ENCODE measurements at regions not wholly inside any gene's neighbourhood (a gene's known extent, or its start where the extent isn't known, plus 50 kb on each side); places are given as distances from the start of the nearest gene placed in this dataset.

DNA sequence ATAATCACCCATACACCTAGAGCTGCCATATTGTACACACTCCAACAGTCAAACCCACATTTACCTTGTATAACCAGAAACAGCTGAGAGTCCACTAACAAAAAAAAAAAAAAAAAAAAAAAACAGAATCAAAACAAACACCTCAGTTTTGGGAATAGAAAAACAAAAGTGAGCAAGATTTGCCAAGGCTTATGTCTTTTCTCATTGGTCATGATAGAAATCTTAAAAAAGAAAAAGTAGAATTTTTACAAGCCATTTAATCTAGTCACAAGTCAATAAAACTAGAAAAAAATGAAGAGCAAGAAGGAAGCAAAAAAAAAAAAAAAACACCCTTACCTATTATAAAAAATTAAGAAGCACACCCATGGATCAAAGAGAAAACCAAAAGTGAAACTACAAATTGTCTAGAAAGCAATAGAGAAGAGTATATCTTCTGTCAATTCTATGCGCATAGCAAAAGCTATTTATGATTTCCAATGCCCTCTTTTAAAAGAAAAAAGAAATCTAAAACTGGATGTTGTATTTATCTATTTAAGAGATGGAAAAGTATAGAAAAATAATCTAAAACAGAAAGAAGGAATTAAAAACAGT is 113.2 kb upstream of the GALNT2 start:
- DNase-seq = peak in 3 of 10 donors; percentile 9 to 48 (median 39)
- H3K4me3 Mint-ChIP-seq = peak overlapping the region in 8 of 10 donors; percentile 2 to 58 (median 36)
- peaks cover 0 to under 1% (median 0%) of the 10 kb centered on the region in 5 donors for H3K27me3 Mint-ChIP-seq
- H3K36me3 Mint-ChIP-seq = peaks cover 0 to 7% (median 0%) of the 10 kb centered on the region in 3 donors
- peaks cover 1 to 11% (median 9%) of the 10 kb centered on the region in 4 donors for H3K4me1 Mint-ChIP-seq
- H3K27ac Mint-ChIP-seq = peak overlapping the region in 5 of 10 donors; percentile 22 to 63 (median 43)
- H3K9me3 Mint-ChIP-seq = peaks cover 0 to 13% (median 5%) of the 10 kb centered on the region in 9 donors
- POLR2A ChIA-PET = no interaction called here
- ATAC-seq = no peak

- Mint-ChIP-seq H3K4me3 (no peak overlapping the region), H3K27me3 (peaks cover 10 to 50% (median 23%) of the 10 kb centered on the region in 5 donors), H3K4me1 (no peaks in the 10 kb centered on the region), H3K9me3 (peaks cover 0 to 6% (median 0%) of the 10 kb centered on the region in 9 donors), H3K27ac (no peak overlapping the region), H3K36me3 (no peaks in the 10 kb centered on the region)
- POLR2A ChIA-PET = no interaction called here
- DNase-seq = no peak
- no peak for ATAC-seq
Observed at GRCh38 chr1:229964281-229964680, 102.8 kb upstream of the GALNT2 start.

DNA sequence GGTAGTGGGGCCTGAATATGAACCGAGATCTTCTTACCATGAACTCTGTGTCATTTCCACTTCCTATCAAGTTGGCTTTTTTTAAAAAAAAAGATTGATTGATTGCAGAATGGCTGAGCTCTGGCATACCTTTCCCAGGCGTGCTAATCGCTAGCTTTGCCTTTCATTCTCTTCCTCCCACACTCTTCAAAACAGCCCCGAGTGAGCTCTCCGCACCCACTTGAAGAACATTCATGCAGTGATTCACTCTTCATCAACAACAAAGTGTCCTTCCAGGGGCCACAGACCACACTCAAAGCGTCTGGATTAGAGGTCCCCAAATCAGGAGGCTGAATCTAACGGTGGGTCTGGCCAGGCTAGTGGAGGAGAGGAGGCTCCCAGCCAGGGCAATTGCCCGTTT is 96.3 kb upstream of the GALNT2 start:
- peaks cover 5 to 21% (median 14%) of the 10 kb centered on the region in 5 donors for H3K27me3 Mint-ChIP-seq
- peaks cover 0 to 9% (median 0%) of the 10 kb centered on the region in 3 donors for H3K36me3 Mint-ChIP-seq
- H3K4me3 Mint-ChIP-seq = no peak overlapping the region
- POLR2A ChIA-PET = no interaction called here
- peaks cover 0 to 15% (median 7%) of the 10 kb centered on the region in 9 donors for H3K9me3 Mint-ChIP-seq
- ATAC-seq (no peak), DNase-seq (no peak)
- H3K4me1 Mint-ChIP-seq = peaks cover 0 to 4% (median 0%) of the 10 kb centered on the region in 4 donors
- H3K27ac Mint-ChIP-seq = no peak overlapping the region

DNA sequence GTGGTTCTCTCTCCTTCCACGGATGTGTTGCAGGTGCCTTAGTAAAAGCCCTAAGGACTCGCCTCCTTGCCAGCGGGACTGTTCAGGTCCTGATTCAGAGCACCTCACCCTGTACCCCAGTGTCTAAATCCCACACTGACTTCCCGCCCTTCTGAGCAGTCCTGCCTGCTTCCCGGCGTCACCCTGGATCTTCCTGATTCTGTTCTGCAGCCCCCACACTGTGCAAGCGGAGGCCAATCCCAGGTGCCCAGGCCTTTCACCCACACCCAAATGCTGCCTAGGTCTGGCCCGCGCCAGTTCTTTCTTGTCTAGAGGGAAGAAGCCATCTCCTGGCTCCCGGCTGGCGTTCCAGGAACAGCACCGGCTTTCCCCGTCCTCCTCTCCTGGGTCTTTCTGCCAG is 95.9 kb upstream of the GALNT2 start:
- H3K4me1 Mint-ChIP-seq = peaks cover 0 to 4% (median 0%) of the 10 kb centered on the region in 4 donors
- H3K9me3 Mint-ChIP-seq = peaks cover 0 to 18% (median 10%) of the 10 kb centered on the region in 9 donors
- ATAC-seq (no peak), DNase-seq (no peak)
- POLR2A ChIA-PET = no interaction called here
- no peak overlapping the region for H3K27ac Mint-ChIP-seq
- H3K4me3 Mint-ChIP-seq = no peak overlapping the region
- peaks cover 3 to 19% (median 10%) of the 10 kb centered on the region in 5 donors for H3K27me3 Mint-ChIP-seq
- H3K36me3 Mint-ChIP-seq = peaks cover 0 to 13% (median 0%) of the 10 kb centered on the region in 3 donors

DNA sequence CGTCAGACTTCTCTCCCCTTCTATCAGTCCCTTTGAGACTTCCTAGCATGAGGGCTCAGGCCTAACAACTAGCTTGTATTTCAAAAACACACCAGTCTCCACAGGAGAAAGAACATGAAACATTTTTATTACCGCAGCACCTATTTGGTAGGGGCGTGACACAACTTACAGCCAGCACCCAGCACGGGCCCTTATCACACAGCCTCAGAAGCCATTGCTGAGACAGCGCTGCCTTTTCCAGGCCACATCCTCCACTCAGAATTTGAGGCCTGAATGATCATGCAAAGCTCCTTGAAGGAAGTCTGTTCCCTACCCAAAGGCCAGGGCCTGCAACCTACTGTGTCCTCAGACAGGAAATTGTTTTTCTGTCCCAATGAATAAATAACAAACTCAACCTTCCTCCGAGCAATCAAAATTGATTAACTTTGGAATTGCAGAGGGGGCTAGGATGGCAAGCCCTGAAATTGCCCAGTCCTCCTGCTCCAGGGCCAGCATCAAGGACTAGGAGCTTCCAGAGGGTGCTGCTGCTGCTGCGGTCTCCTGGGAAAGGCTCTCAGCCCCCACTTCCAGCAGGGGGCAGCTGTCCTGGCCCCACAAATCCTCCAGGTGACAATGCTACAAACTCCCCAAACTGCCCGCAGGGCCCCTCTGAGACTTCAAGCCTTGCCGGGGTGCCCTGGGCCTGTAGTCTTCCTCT is 94.3 kb upstream of the GALNT2 start:
- no peak overlapping the region for H3K27ac Mint-ChIP-seq
- H3K4me3 Mint-ChIP-seq = no peak overlapping the region
- peaks cover 0 to 4% (median 0%) of the 10 kb centered on the region in 4 donors for H3K4me1 Mint-ChIP-seq
- peaks cover 0 to 24% (median 17%) of the 10 kb centered on the region in 9 donors for H3K9me3 Mint-ChIP-seq
- no peak for ATAC-seq
- H3K27me3 Mint-ChIP-seq = peaks cover 0 to 10% (median 4%) of the 10 kb centered on the region in 5 donors
- POLR2A ChIA-PET = no interaction called here
- peaks cover 0 to 15% (median 0%) of the 10 kb centered on the region in 3 donors for H3K36me3 Mint-ChIP-seq
- no peak for DNase-seq

GRCh38 chr1:229973297-229973612 is 93.8 kb upstream of the GALNT2 start:
- Mint-ChIP-seq H3K27me3 (peaks cover 0 to 10% (median 4%) of the 10 kb centered on the region in 5 donors), H3K36me3 (peaks cover 0 to 15% (median 0%) of the 10 kb centered on the region in 3 donors), H3K4me1 (peaks cover 0 to 4% (median 0%) of the 10 kb centered on the region in 4 donors), H3K9me3 (peaks cover 0 to 27% (median 17%) of the 10 kb centered on the region in 9 donors), H3K27ac (no peak overlapping the region), H3K4me3 (no peak overlapping the region)
- DNase-seq (no peak), ATAC-seq (no peak)
- POLR2A ChIA-PET = no interaction called here

DNA sequence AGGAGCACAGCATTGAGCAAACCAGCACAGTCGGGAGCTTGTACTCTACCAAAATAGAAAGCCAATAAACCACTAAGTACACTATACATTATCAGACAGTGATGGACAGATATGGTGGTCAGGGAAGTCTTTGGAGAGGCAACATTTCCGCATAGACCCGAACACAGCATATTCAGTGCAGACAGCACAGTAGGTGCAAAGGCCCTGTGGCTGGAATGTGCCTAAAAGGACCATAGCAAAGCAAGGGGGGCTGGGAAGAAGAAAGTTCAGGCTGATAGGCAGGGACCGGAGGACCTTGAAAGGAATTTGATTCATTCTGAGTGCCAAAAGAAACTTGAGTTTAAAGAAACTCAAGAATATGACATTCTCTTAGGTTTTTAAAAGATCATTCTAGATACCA is 92.0 kb upstream of the GALNT2 start:
- POLR2A ChIA-PET = no interaction called here
- H3K9me3 Mint-ChIP-seq = peaks cover 0 to 27% (median 17%) of the 10 kb centered on the region in 9 donors
- H3K4me3 Mint-ChIP-seq = no peak overlapping the region
- H3K4me1 Mint-ChIP-seq = peaks cover 0 to 3% (median 0%) of the 10 kb centered on the region in 4 donors
- ATAC-seq (no peak), DNase-seq (no peak)
- peaks cover 0 to 10% (median 4%) of the 10 kb centered on the region in 5 donors for H3K27me3 Mint-ChIP-seq
- no peak overlapping the region for H3K27ac Mint-ChIP-seq
- peaks cover 0 to 15% (median 0%) of the 10 kb centered on the region in 3 donors for H3K36me3 Mint-ChIP-seq

DNA sequence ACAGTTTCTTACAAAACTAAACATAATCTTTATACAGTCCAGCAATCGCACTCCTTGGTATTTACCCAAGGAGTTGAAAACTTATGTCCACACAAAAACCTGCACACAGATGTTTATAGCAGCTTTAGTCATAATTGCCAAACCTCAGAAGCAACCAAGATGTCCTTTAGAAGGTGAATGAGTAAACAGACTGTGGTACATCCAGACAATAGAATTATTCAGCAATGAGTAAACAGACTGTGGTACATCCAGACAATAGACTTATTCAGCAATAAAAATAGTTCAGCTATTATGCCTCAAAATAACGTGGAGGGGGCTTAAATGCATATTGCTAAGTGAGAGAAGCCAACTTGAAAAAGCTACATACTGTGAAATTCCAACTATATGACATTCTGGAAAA is 87.0 kb upstream of the GALNT2 start:
- no peak for ATAC-seq
- peaks cover 4 to 10% (median 7%) of the 10 kb centered on the region in 5 donors for H3K27me3 Mint-ChIP-seq
- no peaks in the 10 kb centered on the region for H3K4me1 Mint-ChIP-seq
- DNase-seq = no peak
- POLR2A ChIA-PET = no interaction called here
- peaks cover 0 to 24% (median 16%) of the 10 kb centered on the region in 9 donors for H3K9me3 Mint-ChIP-seq
- H3K4me3 Mint-ChIP-seq = no peak overlapping the region
- peaks cover 0 to 14% (median 0%) of the 10 kb centered on the region in 3 donors for H3K36me3 Mint-ChIP-seq
- H3K27ac Mint-ChIP-seq = no peak overlapping the region

GRCh38 chr1:229981736-229982135 is 85.3 kb upstream of the GALNT2 start:
- Mint-ChIP-seq H3K36me3 (no peaks in the 10 kb centered on the region), H3K27me3 (peaks cover 0 to 10% (median 0%) of the 10 kb centered on the region in 5 donors), H3K9me3 (peaks cover 0 to 11% (median 4%) of the 10 kb centered on the region in 9 donors), H3K27ac (no peak overlapping the region), H3K4me1 (no peaks in the 10 kb centered on the region), H3K4me3 (no peak overlapping the region)
- POLR2A ChIA-PET = no interaction called here
- DNase-seq = no peak
- ATAC-seq = no peak

DNA sequence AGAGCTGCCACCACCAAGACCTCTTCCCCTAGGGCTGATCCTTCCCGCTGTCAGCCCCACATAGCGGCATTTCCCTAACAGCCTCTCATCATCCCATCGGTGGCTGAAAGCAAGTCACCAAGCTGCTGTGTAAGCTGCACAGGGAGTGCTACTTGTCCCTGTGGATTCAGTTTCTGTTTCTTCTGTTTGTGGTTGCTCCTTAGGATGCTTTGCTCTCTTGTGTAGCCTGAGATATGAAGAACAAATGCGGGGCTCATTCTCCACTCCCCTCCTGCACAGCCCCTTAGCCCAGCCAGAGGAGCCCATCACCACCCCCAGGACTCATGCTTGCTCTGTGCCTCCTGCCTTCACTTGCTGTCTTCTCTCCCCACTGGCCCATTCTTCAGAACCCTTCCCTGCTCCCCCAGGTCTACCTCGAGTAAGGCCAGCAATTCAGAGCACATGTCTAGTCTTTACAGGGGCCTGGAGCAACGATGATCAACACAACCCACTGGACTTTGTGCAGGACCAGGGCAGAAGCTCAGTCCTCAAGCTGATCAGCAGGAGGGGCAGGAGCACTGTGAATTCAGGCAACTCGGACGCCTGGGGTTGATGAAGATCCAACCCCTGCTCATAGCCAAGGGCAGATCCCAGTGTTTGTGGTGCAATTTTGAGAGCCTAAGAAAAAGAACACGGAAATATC is 82.6 kb upstream of the GALNT2 start:
- DNase-seq (no peak), ATAC-seq (no peak)
- Mint-ChIP-seq H3K9me3 (no peaks in the 10 kb centered on the region), H3K4me1 (no peaks in the 10 kb centered on the region), H3K27me3 (peaks cover 0 to 12% (median 4%) of the 10 kb centered on the region in 5 donors), H3K4me3 (no peak overlapping the region), H3K36me3 (no peaks in the 10 kb centered on the region), H3K27ac (no peak overlapping the region)
- POLR2A ChIA-PET = no interaction called here

- H3K9me3 Mint-ChIP-seq = no peaks in the 10 kb centered on the region
- DNase-seq (no peak), ATAC-seq (no peak)
- H3K4me1 Mint-ChIP-seq = no peaks in the 10 kb centered on the region
- no peak overlapping the region for H3K27ac Mint-ChIP-seq
- no peaks in the 10 kb centered on the region for H3K36me3 Mint-ChIP-seq
- POLR2A ChIA-PET = no interaction called here
- H3K4me3 Mint-ChIP-seq = no peak overlapping the region
- H3K27me3 Mint-ChIP-seq = peaks cover 0 to 8% (median 4%) of the 10 kb centered on the region in 5 donors
Observed at GRCh38 chr1:229984992-229985612, 81.9 kb upstream of the GALNT2 start.

DNA sequence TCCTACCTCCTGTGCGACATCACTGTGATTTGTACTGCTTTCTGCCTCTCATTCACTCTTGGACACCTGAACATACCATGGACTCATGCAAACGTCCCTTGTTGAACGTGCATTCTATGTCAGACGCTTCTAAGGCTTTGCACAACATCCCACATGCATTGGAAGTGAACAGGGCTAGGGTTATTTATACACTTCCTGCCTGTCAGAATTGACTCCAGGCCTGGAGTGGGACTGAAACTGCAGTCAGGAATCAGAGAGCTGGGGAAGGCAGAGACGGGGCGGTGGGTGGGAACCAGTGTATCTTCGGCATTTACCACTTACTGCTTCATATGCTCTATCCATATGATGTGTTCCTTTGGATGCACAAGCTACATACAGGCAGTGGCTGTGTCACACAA is 81.4 kb upstream of the GALNT2 start:
- Mint-ChIP-seq H3K36me3 (no peaks in the 10 kb centered on the region), H3K4me3 (no peak overlapping the region), H3K4me1 (no peaks in the 10 kb centered on the region), H3K27ac (no peak overlapping the region), H3K9me3 (no peaks in the 10 kb centered on the region), H3K27me3 (peaks cover 0 to 8% (median 4%) of the 10 kb centered on the region in 5 donors)
- DNase-seq = no peak
- no peak for ATAC-seq
- POLR2A ChIA-PET = no interaction called here

Measured in naive thymus-derived CD8-positive, alpha-beta T cell (primary cell).